ENCODE measurements at regions not wholly inside any gene's neighbourhood (a gene's known extent, or its start where the extent isn't known, plus 50 kb on each side); places are given as distances from the start of the nearest gene placed in this dataset.

- no peak for DNase-seq (ENCODE audit: low read depth in 2 of 2)
These were observed 89.0 kb upstream of the SLC14A2 start for GRCh38 chr18:45526114-45526841.

- DNase-seq (ENCODE audit: low read depth in 2 of 2), result no peak
These were observed 87.4 kb upstream of the SLC14A2 start for GRCh38 chr18:45527891-45528290.

GRCh38 chr18:45528712-45529336 lies 86.5 kb upstream of the SLC14A2 start:
- no peak for DNase-seq (ENCODE audit: low read depth in 2 of 2)

GRCh38 chr18:45538444-45538843 lies 76.8 kb upstream of the SLC14A2 start:
- DNase-seq (ENCODE audit: low read depth in 2 of 2), result no peak

GRCh38 chr18:45539491-45539891 lies 75.8 kb upstream of the SLC14A2 start:
- DNase-seq (ENCODE audit: low read depth in 2 of 2), result no peak

- no peak for DNase-seq (ENCODE audit: low read depth in 2 of 2)
These were observed 75.2 kb upstream of the SLC14A2 start for GRCh38 chr18:45540125-45540524.

GRCh38 chr18:45541421-45541820 lies 73.9 kb upstream of the SLC14A2 start:
- no peak for DNase-seq (ENCODE audit: low read depth in 2 of 2)

GRCh38 chr18:45542043-45542442 lies 73.2 kb upstream of the SLC14A2 start:
- no peak for DNase-seq (ENCODE audit: low read depth in 2 of 2)

GRCh38 chr18:45547910-45548309 lies 67.4 kb upstream of the SLC14A2 start:
- DNase-seq (ENCODE audit: low read depth in 2 of 2), result no peak

GRCh38 chr18:45548614-45549013 lies 66.7 kb upstream of the SLC14A2 start:
- no peak for DNase-seq (ENCODE audit: low read depth in 2 of 2)

GRCh38 chr18:45549290-45549689 lies 66.0 kb upstream of the SLC14A2 start:
- DNase-seq (ENCODE audit: low read depth in 2 of 2), result no peak

GRCh38 chr18:45551142-45551815 lies 64.0 kb upstream of the SLC14A2 start:
- no peak for DNase-seq (ENCODE audit: low read depth in 2 of 2)

GRCh38 chr18:45553723-45554388 lies 61.4 kb upstream of the SLC14A2 start:
- DNase-seq (ENCODE audit: low read depth in 2 of 2), result no peak

GRCh38 chr18:45554389-45554737 lies 60.9 kb upstream of the SLC14A2 start:
- no peak for DNase-seq (ENCODE audit: low read depth in 2 of 2)

GRCh38 chr18:45556222-45556621 lies 59.1 kb upstream of the SLC14A2 start:
- no peak for DNase-seq (ENCODE audit: low read depth in 2 of 2)

GRCh38 chr18:45557287-45557686 lies 58.0 kb upstream of the SLC14A2 start:
- no peak for DNase-seq (ENCODE audit: low read depth in 2 of 2)

GRCh38 chr18:45557779-45558178 lies 57.5 kb upstream of the SLC14A2 start:
- no peak for DNase-seq (ENCODE audit: low read depth in 2 of 2)

GRCh38 chr18:45559258-45559657 lies 56.0 kb upstream of the SLC14A2 start:
- DNase-seq (ENCODE audit: low read depth in 2 of 2), result no peak

GRCh38 chr18:45560870-45561269 lies 54.4 kb upstream of the SLC14A2 start:
- DNase-seq (ENCODE audit: low read depth in 2 of 2), result no peak

- DNase-seq (ENCODE audit: low read depth in 2 of 2), result no peak
These were observed 52.5 kb upstream of the SLC14A2 start for GRCh38 chr18:45562567-45563479.

GRCh38 chr18:45565280-45565970 lies 49.9 kb upstream of the SLC14A2 start:
- no peak for DNase-seq (ENCODE audit: low read depth in 2 of 2)

Measured in stimulated activated CD8-positive, alpha-beta memory T cell treated with anti-CD3 and anti-CD28 coated beads, Interleukin-2, amount 100 ng/mL, for 48 hours (primary cell).